GM13976 (cell line): ENCODE measurements at regions not wholly inside any gene's neighbourhood (a gene's known extent, or its start where the extent isn't known, plus 50 kb on each side); places are given as distances from the start of the nearest gene placed in this dataset.

Experiments
- DNase-seq: peaks from one replicate; pipeline ENCODE4 v3.0.0; 2012; ENCODE audit warnings: low spot score
- CTCF ChIP-seq: IDR thresholded peaks from 2 replicates; pipeline ENCODE4 v1.5.1; 2012; ENCODE audit warnings: borderline replicate concordance, mild to moderate bottlenecking; ENCODE audit not compliant: insufficient read depth; ENCODE audit errors: extremely low read depth, missing control alignments, control extremely low read depth
- in situ Hi-C: fragments of 300-500 bp; cut with MboI; formaldehyde crosslinking; loops from one replicate; pipeline ENCODE4 v1.12.0; 2022; ENCODE audit warnings: low sequenced_read_pairs, mixed read lengths, inconsistent platforms; ENCODE audit not compliant: unreplicated experiment

- in situ Hi-C loops: no loop called here
- DNase-seq: no peak
- no peak for TF ChIP-seq CTCF
Measured at GRCh38 chr2:238645095-238645494, 202.8 kb upstream of the TWIST2 start.

DNA sequence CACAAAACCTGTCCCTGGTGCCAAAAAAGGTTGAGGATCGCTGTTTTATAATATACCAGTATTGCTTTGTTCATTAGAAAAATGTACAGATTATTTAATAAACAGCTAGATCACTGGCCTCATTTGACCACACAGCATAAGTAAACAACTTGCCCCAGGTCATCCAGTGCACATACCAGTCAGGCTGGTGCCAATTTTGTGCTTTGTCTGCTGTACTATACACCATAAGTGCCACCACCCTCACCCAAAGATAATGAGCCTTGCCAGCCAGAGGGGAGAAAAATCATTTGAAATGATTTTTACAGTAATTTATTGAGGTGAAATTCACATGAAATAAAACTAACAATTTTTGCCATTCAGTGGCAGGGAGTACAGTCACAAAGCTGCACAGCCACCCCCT lies 202.2 kb upstream of the TWIST2 start:
- in situ Hi-C loops: no loop called here
- no peak for TF ChIP-seq CTCF
- no peak for DNase-seq

DNA sequence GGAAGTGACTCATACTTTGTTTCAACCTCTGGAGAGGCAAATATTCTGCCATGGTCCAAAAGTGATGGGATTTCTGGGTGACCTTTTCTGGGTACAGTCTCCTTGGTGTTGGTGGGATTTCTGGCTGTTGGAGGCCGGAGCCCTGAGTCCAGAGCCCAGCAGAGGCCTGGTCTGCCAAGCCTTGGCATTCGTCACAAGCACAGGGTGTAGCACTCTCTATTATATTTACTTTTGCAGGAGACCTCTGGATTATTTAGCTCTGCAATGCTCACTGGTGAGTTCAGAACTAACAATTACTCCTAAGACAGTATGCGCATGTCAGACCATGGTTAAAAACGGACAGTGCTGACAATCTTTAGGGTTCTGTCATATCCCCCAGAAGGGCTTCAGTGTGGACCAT lies 201.6 kb upstream of the TWIST2 start:
- DNase-seq: no peak
- no peak for TF ChIP-seq CTCF
- in situ Hi-C loops: no loop called here

DNA sequence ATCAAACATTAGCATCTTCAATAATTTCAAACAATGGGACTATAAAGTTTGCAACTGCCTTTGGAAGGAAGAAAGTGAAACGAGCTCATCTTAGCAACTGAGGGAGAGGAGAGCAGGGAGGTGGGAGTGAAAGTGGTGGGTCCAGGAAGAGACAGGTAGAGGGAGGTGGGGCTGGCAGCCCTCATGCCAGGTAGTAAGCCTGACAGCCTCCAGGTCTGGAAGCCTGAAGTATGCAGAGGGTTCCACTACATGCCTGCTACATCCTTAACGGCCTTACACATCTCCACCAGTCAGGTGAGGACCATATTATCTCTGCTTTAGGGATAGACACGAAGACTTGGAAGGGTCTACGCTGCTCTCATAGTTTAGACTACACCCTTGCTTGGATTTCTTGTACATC lies 201.1 kb upstream of the TWIST2 start:
- TF ChIP-seq CTCF: no peak
- in situ Hi-C loops: no loop called here
- DNase-seq: no peak

DNA sequence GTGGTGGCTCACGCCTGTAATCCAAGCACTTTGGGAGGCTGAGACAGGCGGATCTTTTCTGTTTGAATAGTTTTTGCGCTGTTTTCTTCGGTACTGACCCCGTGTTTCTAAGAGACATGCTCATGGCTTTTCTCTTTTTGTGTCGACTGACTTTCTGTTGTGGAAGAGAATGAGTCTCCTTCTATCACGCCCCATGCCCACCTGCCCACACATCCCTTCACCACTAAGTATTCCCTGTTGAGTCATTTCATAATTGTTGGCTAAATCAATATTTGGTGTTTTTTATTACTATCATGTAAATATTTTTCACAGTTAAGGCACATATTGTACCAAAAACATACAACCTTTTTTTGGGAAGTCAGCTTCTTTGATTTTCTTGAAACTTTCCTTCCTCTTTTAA lies 198.8 kb upstream of the TWIST2 start:
- no peak for DNase-seq
- in situ Hi-C loops: no loop called here
- no peak for TF ChIP-seq CTCF

DNA sequence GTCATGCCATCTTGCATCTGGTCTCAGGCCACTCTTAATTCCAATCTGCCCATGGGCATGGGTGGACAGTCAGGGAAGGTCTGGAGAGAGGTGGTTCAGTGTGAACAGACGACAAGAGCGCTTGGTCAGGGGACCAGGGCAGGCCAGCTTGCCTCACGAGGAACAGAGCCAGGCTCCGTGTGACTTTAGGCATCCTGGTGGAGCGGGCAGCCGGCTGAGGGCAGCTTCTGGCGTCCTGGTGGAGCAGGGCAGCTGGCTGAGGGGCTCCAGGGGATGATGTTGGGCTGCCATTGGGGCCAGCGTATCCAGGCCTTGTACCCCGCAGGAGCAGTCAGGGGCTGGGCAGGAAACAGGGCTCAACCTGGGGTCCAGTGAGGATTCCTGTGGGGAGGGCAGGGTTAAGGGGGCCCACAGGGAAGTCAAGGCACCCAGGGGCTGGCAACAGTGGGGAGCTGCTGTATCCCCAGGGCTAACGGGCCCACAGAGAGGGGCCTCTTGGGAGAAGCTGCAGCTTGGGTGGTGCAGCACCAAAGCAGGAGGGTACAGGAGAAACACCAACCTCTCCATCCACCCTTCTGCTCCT lies 197.9 kb upstream of the TWIST2 start:
- no peak for DNase-seq
- TF ChIP-seq CTCF: no peak
- in situ Hi-C loops: no loop called here

- TF ChIP-seq CTCF: no peak
- in situ Hi-C loops: no loop called here
- no peak for DNase-seq
Measured at GRCh38 chr2:238650536-238650935, 197.3 kb upstream of the TWIST2 start.
